HepG2 (cell line): ENCODE measurements at regions not wholly inside any gene's neighbourhood (a gene's known extent, or its start where the extent isn't known, plus 50 kb on each side); places are given as distances from the start of the nearest gene placed in this dataset.

Source experiments
- ATAC-seq: fragments of 200-7000 bp; cut with Tn5 transposase; 3 replicates; pipeline ENCODE4 v1.9.1; 2020; ENCODE audit warnings: mild to moderate bottlenecking, moderate library complexity
- BruUV-seq: library from RNA; stranded (reverse); fragments of 400-500 nt; replicated peaks from 2 replicates; lab custom pipeline; 2021; lab: Mats Ljungman, UMichigan
- CTCF ChIA-PET: fragments of 300-600 bp; formaldehyde crosslinking; extraction: SDS; loops from one replicate; lab custom pipeline; 2021; ENCODE audit warnings: low total read pairs, inconsistent platforms, low intra/inter-chr PET ratio; lab: Yijun Ruan, JAX
- POLR2A ChIA-PET: fragments of 350-600 bp; sonication (Branson Sonifier 250); formaldehyde crosslinking; loops from one replicate; lab custom pipeline; 2020; ENCODE audit warnings: antibody characterized with exemption, inconsistent platforms; lab: Yijun Ruan, JAX
- DNase-seq: peaks from one replicate; pipeline ENCODE4 v3.0.0-alpha.2; 2015; ENCODE audit warnings: low spot score
- FAIRE-seq: peaks from 3 replicates; lab custom pipeline; 2011; peaks lifted over from hg19 to GRCh38; lab: Jason Lieb, UNC
- H2AFZ ChIP-seq: one replicate; pipeline ENCODE4 v1.6.1; 2011; ENCODE audit warnings: low read length, inconsistent platforms
- H3K27ac ChIP-seq: fragments of 300-600 bp; 3 replicates; pipeline ENCODE4 v1.8.0; 2011; ENCODE audit warnings: mixed run types, mild to moderate bottlenecking, mixed read lengths, low read length, inconsistent platforms; ENCODE audit not compliant: insufficient read depth; ENCODE audit errors: extremely low read length
- H3K27me3 ChIP-seq, 2 experiments: fragments of 200-600 bp in 1 of 2; 2 replicates in 1 of 2; 3 replicates in 1 of 2; pipeline versions ENCODE4 v1.6.0 to v1.8.0; 2011; ENCODE audit warnings: low read length in 2 of 2, mild to moderate bottlenecking in 2 of 2, moderate library complexity in 2 of 2, inconsistent platforms in 1 of 2; ENCODE audit not compliant: insufficient read depth in 2 of 2, control insufficient read depth in 1 of 2
- H3K36me3 ChIP-seq, 2 experiments: fragments of 200-600 bp in 1 of 2; replicated peaks in 1 of 2; 2 replicates in 1 of 2; 3 replicates in 1 of 2; pipeline versions ENCODE4 v1.5.1 to v1.8.0; 2011; ENCODE audit warnings: low read length in 2 of 2, inconsistent platforms in 1 of 2; ENCODE audit not compliant: insufficient read depth in 2 of 2, control insufficient read depth in 1 of 2
- H3K4me1 ChIP-seq: 2 replicates; pipeline ENCODE4 v1.5.1; 2012; ENCODE audit warnings: low read length, inconsistent platforms; ENCODE audit not compliant: insufficient read depth
- H3K4me2 ChIP-seq: 2 replicates; pipeline ENCODE4 v1.6.0; 2011; ENCODE audit warnings: low read depth, low read length, inconsistent platforms
- H3K4me3 ChIP-seq, 3 experiments: fragments of 200-600 bp in 1 of 3; sonication (generic), shearing (Covaris generic) in 1 of 3; replicated peaks in 1 of 3; 2 replicates each; pipeline ENCODE4 v1.5.1; 2011 to 2016; ENCODE audit warnings: low read length in 3 of 3, inconsistent platforms in 2 of 3, low read depth in 2 of 3, mild to moderate bottlenecking in 2 of 3, control low read depth in 1 of 3, mixed read lengths in 1 of 3; ENCODE audit not compliant: insufficient read depth in 1 of 3
- H3K79me2 ChIP-seq: one replicate; pipeline ENCODE4 v1.6.1; 2011; ENCODE audit warnings: low read length, inconsistent platforms; ENCODE audit not compliant: insufficient read depth
- H3K9ac ChIP-seq: 2 replicates; pipeline ENCODE4 v1.6.0; 2011; ENCODE audit warnings: mild to moderate bottlenecking, low read depth, low read length, inconsistent platforms; ENCODE audit not compliant: insufficient read depth
- H3K9me3 ChIP-seq: 2 replicates; pipeline ENCODE4 v1.5.1; 2012; ENCODE audit warnings: mild to moderate bottlenecking, low read length
- H4K20me1 ChIP-seq: 2 replicates; pipeline ENCODE4 v1.6.0; 2011; ENCODE audit warnings: inconsistent platforms, mild to moderate bottlenecking, low read length, moderate library complexity; ENCODE audit not compliant: insufficient read depth
- ATF7 ChIP-seq, 2 experiments: fragments of 450-650 bp in 1 of 2; sonication (generic) in 1 of 2; formaldehyde crosslinking in 1 of 2; IDR thresholded peaks; 2 replicates each; pipeline versions ENCODE4 v1.4.0 to v1.6.1; 2016 to 2020; ENCODE audit warnings: antibody characterized with exemption in 1 of 2, mild to moderate bottlenecking in 1 of 2, missing genetic modification reagents in 1 of 2
- CREB1 ChIP-seq, 2 experiments: fragments of 450-650 bp in 1 of 2; IDR thresholded peaks; 2 replicates each; pipeline ENCODE4 v1.6.1; 2016 to 2017; ENCODE audit warnings: control low read depth in 1 of 2, mild to moderate bottlenecking in 1 of 2, missing compliant biosample characterization in 1 of 2, missing genetic modification characterization in 1 of 2
- MEIS2 ChIP-seq: sonication (generic); formaldehyde crosslinking; IDR thresholded peaks from 2 replicates; pipeline ENCODE4 v1.9.0; 2021; ENCODE audit warnings: mild to moderate bottlenecking, missing genetic modification reagents
- NCOA2 ChIP-seq: sonication (generic); formaldehyde crosslinking; IDR thresholded peaks from 2 replicates; pipeline ENCODE4 v1.8.0; 2022; ENCODE audit warnings: inconsistent platforms
- ZEB1 ChIP-seq: IDR thresholded peaks from 2 replicates; pipeline ENCODE4 v1.6.1; 2012; ENCODE audit warnings: mild to moderate bottlenecking, low read depth, inconsistent platforms; ENCODE audit not compliant: insufficient replicate concordance
- WGBS: methylation state at CpG from one replicate; pipeline ENCODE4 v1.1.6; 2017; ENCODE audit warnings: low lambda C conversion rate; 5-methylcytosine and 5-hydroxymethylcytosine counted together
- in situ Hi-C: cut with HindIII; loops from 2 replicates; pipeline ENCODE4 v1.10.0; 2017; ENCODE audit warnings: low pct_unique_long_range_greater_than_20kb; ENCODE audit not compliant: extremely low pct_ligation_motif_present
- intact Hi-C: fragments of 100-400 bp; cut with micrococcal nuclease; formaldehyde crosslinking; loops from one replicate; pipeline ENCODE4 v1.10.0; 2022; ENCODE audit not compliant: unreplicated experiment

GRCh38 chr9:11792870-11793269, 900.3 kb upstream of the TYRP1 start:
- CTCF ChIA-PET, result no interaction called here
- Histone ChIP-seq H3K27ac (no peak overlapping the region), H3K79me2 (no peaks in the 10 kb centered on the region), H2AFZ (no peak overlapping the region), H4K20me1 (no peaks in the 10 kb centered on the region), H3K36me3 (no peaks in the 10 kb centered on the region), H3K27me3 (no peaks in the 10 kb centered on the region), H3K9me3 (peaks cover 52% of the 10 kb centered on the region), H3K4me1 (no peaks in the 10 kb centered on the region), H3K9ac (no peak overlapping the region), H3K4me3 (no peak overlapping the region), H3K4me2 (no peak overlapping the region)
- DNase-seq, result no peak
- POLR2A ChIA-PET, result no interaction called here
- no TSS peak for BruUV-seq
- no peak for TF ChIP-seq ZEB1
- TF ChIP-seq ATF7 (IDR thresholded peaks at IDR 0.05), result peak; percentile 98
- TF ChIP-seq ATF7 (CRISPR knock-in tag; IDR thresholded peaks at IDR 0.05), result no peak
- TF ChIP-seq CREB1 (IDR thresholded peaks at IDR 0.05), result peak; percentile 92
- no peak for TF ChIP-seq CREB1 (CRISPR knock-in tag; IDR thresholded peaks at IDR 0.05)
- intact Hi-C loops (no loop called here), in situ Hi-C loops (no loop called here)
- 22% methylated on average over 1 of the region's 1 CpG for WGBS
- no peak for ATAC-seq
- no peak for FAIRE-seq

- no peak for ATAC-seq
- POLR2A ChIA-PET, result no interaction called here
- H4K20me1 ChIP-seq, result no peaks in the 10 kb centered on the region
- no peaks in the 10 kb centered on the region for H3K36me3 ChIP-seq
- no TSS peak for BruUV-seq
- 81% methylated on average over 4 of the region's 5 CpGs for WGBS
- no peak overlapping the region for H2AFZ ChIP-seq
- TF ChIP-seq MEIS2 (CRISPR knock-in tag) (no peak), NCOA2 (CRISPR knock-in tag) (no peak)
- TF ChIP-seq, all 625 proteins: peak for 0
- DNase-seq (no peak), FAIRE-seq (no peak)
- intact Hi-C loops, result no loop called here
- Histone ChIP-seq H3K4me1 (no peaks in the 10 kb centered on the region), H3K4me2 (no peak overlapping the region), H3K79me2 (no peaks in the 10 kb centered on the region), H3K9ac (no peak overlapping the region), H3K9me3 (peaks cover 49% of the 10 kb centered on the region), H3K27me3 (no peaks in the 10 kb centered on the region), H3K4me3 (no peak overlapping the region), H3K27ac (no peak overlapping the region)
- in situ Hi-C loops, result no loop called here
- CTCF ChIA-PET, result no interaction called here
Measured at GRCh38 chr9:11794984-11795383, 898.2 kb upstream of the TYRP1 start.
